Stimulated activated CD4-positive, alpha-beta T cell treated with anti-CD3 and anti-CD28 coated beads, Interleukin-1b, Interleukin-23, amount 100 ng/mL, for 48 hours (primary cell): ENCODE measurements at regions not wholly inside any gene's neighbourhood (a gene's known extent, or its start where the extent isn't known, plus 50 kb on each side); places are given as distances from the start of the nearest gene placed in this dataset.
"Not testable (repeated sequence)": the region's sequence is repeated elsewhere in the genome, so short reads cannot be mapped to it uniquely, and the experiment has no call there.

Source experiments
- DNase-seq: peaks from one replicate; pipeline ENCODE4 v3.0.0-alpha.2; 2020

GRCh38 chr7:79619216-79619615 is 165.7 kb upstream of the MAGI2 start:
- no peak for DNase-seq

- no peak for DNase-seq
These were observed 162.6 kb upstream of the MAGI2 start for GRCh38 chr7:79615871-79616640.

- no peak for DNase-seq
These were observed 162.0 kb upstream of the MAGI2 start for GRCh38 chr7:79615466-79615865.

- no peak for DNase-seq
These were observed 159.4 kb upstream of the MAGI2 start for GRCh38 chr7:79612903-79613302.

- DNase-seq, result no peak
These were observed 158.6 kb upstream of the MAGI2 start for GRCh38 chr7:79612022-79612421.

DNA sequence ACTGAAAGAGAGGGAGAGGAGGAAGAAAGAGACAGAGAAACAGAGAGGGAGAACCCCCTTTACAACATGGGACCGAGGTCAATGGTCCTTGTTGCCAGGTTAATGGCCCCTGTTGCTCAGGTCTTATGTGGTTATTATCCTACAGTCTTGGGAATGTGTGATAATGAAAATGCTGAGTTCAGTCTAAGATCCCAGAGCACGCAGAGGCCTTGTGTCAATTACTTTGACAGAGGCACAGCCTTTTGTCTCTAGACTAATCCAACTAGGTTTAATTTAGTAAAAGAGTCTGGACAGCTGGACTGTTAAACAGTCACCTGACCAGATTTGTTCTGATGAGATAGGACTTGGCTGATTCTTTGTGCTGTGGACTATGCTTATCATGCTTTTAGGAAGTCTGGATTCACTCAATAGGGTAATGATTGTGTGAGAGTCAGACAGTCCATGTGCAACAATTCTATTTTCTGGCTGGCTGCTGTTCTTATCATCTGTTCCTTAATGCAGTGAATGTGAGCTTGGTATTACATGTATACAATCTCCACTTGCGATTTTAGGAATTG is 157.4 kb upstream of the MAGI2 start:
- DNase-seq, result no peak

GRCh38 chr7:79610313-79610712 is 156.8 kb upstream of the MAGI2 start:
- no peak for DNase-seq

DNA sequence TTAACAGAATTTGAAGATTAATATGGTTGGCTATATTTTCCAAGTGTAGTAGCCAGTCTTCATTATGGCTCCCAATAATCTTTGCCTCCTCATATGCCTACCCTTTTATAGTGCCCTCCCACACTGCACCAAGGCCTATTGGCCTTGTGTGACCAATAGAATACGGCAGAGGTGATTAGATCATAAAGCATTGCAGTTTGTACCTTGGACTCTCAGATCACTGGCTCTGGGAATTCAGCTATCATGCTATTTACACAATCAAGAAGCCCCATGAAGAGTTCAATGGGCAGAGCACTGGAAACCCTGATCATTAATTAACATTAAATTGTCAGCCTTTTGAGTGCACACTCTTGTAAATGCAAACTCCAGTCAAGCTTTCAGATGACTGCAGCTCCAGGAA is 154.5 kb upstream of the MAGI2 start:
- DNase-seq, result no peak

DNA sequence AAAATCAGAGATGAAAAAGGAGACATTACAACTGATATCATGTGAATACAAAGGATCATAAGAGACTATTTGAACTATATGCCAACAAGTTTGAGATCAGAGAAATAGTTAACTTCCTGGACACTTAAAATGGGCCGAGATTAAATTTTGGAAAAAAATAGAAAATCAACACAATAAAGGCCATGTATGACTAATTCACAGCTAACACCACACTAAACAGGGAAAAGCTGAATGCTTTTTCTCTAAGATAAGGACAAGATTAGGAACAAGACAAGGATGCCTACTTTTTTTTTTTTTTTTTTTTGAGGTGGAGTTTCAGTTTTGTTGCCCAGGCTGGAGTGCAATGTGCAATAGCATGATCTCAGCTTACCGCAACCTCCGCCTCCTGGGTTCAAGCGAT is 151.4 kb upstream of the MAGI2 start:
- DNase-seq, result no peak

DNA sequence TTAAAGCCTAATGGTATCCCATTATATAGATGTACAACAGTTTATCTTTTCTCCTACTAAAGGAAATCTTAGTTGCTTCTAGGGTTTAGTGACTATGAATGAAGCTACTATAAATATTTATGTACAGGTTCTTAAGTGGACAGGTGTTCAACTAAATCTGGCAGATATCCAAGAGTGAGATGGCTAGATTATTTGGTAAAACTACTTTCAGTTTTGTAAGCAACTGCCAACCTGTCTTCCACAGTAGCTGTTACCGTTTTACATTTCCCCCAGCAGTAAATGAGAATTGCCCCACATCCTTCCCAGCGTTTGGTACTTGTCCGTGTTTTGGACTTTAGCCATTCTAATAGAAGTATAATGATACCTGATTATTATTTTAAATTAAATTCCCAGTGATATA is 144.9 kb upstream of the MAGI2 start:
- no peak for DNase-seq

DNA sequence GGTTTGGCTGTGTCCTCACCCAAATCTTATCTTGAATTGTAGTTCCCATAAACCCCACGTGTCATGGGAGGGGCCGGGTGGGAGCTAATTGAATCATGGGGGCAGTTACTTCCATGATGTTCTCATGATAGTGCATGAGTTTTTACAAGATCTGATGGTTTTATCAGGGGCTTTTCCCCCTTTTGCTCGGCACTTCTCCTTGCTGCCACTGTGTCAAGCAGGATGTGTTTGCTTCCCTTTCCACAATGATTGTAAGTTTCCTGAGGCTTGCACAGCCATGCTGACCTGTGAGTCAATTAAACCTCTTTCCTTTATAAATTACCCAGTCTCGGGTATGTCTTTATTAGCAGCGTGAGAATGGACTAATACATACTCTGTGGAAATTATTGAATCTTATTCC is 141.2 kb upstream of the MAGI2 start:
- DNase-seq, result not testable (repeated sequence)

- no peak for DNase-seq
These were observed 140.4 kb upstream of the MAGI2 start for GRCh38 chr7:79593866-79594301.

GRCh38 chr7:79590916-79591623 is 137.6 kb upstream of the MAGI2 start:
- no peak for DNase-seq

GRCh38 chr7:79590391-79590790 is 136.9 kb upstream of the MAGI2 start:
- DNase-seq, result no peak

GRCh38 chr7:79570903-79571302 is 117.4 kb upstream of the MAGI2 start:
- no peak for DNase-seq

DNA sequence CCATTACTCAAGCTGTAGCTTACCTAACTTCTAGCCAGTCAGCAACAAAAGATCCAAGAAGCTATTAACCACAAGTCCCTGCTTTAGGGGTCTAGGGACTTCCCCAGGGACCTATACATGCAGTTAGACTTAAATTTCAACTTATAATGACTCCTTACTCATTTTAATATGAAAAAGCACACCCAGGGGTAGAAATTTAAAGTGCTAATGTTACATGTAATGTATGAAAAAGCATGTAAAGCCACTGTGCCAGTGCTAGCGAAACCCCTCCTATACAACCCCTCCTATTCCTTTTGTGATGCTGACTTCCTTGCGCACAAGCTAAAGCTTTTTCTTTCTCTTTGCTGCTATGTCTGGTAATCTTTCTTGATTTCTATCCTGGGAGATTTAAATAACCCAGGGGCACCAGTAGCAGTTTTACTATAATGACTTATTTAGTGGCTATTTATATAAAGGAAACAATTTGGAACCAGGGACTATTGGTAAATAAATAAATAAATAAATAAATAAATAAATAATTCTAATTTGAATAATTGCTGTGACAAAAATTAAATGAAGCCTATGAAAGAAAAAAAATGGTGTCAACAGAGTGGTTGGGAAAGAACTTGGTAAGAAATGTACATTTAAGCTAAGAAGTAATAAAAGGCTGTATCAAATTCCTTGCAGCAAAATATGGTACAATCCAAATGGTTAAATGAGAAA is 110.5 kb upstream of the MAGI2 start:
- DNase-seq, result no peak

DNA sequence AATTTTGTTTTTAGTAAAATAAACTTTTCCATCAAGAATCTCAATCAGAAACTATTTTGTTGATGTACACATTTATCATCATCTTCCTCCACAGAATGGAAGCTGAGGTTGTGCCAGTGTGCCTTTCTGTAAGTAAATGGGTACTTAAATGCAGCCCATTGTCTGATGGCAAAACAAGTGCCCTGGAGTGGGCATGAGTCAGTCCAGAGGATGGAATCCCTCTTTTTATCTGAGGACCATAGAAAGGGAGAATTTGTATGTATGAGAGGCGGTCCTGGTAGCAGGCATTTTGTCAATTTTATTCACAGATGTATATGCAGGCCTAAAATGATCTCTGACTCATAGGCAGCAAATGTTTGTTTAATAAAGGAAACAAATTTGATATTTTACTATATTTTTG is 102.1 kb upstream of the MAGI2 start:
- no peak for DNase-seq

GRCh38 chr7:79553811-79554555 is 100.5 kb upstream of the MAGI2 start:
- DNase-seq, result no peak

DNA sequence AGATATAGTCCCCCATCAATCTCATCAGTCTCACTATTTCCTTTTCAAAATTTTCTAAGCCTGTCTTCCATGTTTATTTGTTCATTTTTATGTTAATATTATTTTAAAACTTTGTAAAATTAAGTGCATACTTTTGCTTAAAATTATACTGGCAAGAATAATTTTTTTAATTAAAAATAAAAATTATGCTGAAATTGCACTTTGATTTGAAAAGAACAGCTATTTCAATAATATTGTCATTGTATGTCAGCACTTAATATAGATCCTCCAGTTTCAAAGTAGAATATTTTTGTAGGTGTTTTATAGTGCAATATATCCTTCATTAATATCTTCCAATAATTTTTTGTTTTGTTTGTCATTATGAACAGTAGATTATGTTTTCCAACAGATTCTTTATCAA is 99.0 kb upstream of the MAGI2 start:
- DNase-seq, result no peak

DNA sequence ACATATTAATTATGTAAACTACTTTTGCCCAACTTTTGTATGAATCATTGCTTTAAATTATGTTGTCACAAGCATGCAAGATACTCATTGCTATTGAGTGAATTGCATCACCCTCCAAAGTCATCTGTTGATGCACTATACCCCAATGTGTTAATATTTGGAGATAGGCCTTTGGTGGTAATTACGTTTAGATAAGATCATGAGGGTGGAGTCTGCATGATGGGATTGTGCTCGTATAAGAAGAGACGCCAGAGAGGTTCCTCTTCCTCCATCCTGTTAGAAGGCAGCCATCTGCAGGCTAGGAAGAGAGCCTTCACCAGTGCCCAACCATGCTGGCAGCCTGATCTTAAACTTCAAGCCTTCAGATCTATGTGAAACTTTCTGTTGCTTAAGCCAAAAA is 95.3 kb upstream of the MAGI2 start:
- DNase-seq, result no peak

DNA sequence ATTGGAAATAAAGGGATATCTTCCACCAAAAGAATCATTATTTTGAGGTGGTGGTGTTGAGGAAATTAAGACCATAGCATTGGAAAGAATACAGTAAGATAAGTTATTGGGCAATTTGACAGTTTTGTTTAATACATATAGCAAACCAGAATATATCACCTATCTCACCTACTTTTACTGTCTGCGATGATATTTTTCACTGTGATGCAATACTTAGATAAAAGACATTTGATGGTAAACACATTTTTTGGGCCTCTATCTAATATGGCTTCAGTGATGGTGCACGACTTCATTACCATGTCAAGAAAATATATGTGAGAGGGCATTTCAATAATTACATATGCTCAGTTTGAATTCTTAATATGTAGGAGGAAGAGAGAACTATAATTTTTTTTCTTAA is 93.7 kb upstream of the MAGI2 start:
- DNase-seq, result no peak

GRCh38 chr7:79540592-79540991 is 87.1 kb upstream of the MAGI2 start:
- DNase-seq, result no peak

- no peak for DNase-seq
These were observed 80.7 kb upstream of the MAGI2 start for GRCh38 chr7:79534128-79534527.
